HG03280 (cell line): ENCODE measurements at regions not wholly inside any gene's neighbourhood (a gene's known extent, or its start where the extent isn't known, plus 50 kb on each side); places are given as distances from the start of the nearest gene placed in this dataset.

Source experiments
- ATAC-seq: cut with Tn5 transposase; IDR thresholded peaks from one replicate; pipeline ENCODE4 v1.9.1; 2021; ENCODE audit warnings: mild to moderate bottlenecking, moderate library complexity; ENCODE audit not compliant: unreplicated experiment

DNA sequence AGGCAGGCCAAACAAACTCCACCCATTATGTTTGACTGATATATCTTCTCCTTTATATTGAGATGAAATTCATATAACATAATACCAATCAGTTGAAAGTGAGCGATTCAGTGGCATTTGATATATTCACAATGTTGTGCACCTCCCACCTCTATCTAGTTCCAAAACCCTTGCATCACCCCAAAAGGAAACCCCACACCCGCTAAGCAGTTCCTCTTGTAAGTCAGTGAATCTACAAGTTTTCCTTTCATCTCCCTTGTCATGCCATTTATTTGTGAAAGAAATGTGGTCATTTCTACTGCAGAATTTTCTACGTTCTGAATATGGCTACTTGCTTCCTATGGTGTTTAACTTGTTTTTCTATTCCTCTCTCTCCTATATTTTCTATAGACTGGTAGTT is 99.4 kb upstream of the PTPN3 start:
- no peak for ATAC-seq

DNA sequence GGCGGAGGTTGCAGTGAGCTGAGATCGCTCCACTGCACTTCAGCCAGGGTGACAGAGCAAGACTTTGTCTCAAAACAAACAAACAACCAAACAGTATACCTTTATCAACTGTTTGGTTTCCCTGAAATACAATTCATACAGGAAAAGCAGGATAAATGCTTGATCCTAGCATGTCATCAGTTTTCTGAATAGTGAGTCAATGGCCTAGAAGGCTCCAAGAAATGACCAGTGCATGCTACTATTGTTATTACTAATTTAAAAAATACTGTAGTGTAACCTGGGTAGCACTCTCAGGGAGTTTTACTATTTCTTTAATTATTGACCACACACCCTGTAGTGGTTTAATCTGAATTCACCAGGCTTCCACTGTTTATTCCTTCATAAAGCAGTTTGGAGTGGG is 101.0 kb upstream of the PTPN3 start:
- no peak for ATAC-seq

DNA sequence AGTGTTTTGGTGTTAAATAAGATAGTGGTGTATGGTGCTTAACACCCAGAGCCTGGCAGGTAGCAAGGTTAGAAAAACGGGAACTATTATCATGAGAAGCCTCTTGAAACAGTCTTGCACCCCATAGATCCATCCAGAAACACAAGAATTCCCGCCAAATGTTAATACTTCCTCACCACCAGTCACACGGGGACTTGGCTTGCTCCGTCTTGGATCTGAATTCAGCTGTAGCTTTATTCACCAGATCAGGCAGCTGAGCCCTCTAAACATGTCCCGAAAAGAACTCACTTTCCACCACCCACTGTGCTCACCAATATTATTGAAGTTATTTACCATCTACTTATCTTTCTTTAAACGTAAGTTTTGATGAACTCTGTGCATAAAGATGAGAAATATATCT is 101.6 kb upstream of the PTPN3 start:
- no peak for ATAC-seq

GRCh38 chr9:109600142-109600541 is 102.0 kb upstream of the PTPN3 start:
- ATAC-seq: no peak

DNA sequence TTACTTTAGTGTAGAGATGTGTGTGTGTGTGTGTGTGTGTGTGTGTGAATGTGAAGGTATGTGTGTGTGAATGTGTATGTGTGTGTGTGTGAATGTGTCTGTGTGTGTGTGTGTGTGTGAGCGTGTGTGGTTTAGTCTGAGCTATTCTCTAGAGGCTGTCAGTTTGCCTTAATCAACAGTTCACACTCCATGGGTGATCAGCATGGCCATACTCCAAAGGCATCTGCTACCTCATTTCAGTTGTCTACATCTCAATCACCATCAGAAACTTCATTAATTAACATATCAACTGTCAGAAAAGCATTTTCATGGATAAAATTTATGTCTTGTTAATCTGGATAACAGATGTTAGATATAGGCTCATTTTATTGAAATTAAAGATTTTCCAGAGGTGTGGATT is 103.1 kb upstream of the PTPN3 start:
- no peak for ATAC-seq

GRCh38 chr9:109602987-109603386 is 104.9 kb upstream of the PTPN3 start:
- no peak for ATAC-seq

GRCh38 chr9:109604131-109604530 is 106.0 kb upstream of the PTPN3 start:
- no peak for ATAC-seq

DNA sequence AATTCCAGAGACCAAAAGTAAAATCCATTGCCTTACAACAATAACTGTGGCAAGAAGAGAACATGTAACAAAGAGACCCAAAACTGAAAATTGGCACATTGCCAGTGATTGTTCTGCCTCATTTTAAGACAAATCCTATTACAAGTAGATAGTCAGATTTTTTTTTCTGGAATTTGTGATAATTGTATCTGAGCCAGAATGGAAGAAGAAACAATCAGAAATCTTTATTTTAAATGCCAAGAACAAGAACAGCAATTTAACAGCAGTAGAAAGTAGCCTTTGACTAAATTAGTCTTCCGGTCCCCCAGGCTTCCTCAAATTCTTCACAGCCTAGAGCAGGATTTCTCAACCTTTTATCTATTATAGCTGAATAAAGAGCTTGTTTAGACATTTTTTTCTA is 106.7 kb upstream of the PTPN3 start:
- ATAC-seq: no peak

- ATAC-seq: no peak
Measured at GRCh38 chr9:109609060-109609459, 111.0 kb upstream of the PTPN3 start.

DNA sequence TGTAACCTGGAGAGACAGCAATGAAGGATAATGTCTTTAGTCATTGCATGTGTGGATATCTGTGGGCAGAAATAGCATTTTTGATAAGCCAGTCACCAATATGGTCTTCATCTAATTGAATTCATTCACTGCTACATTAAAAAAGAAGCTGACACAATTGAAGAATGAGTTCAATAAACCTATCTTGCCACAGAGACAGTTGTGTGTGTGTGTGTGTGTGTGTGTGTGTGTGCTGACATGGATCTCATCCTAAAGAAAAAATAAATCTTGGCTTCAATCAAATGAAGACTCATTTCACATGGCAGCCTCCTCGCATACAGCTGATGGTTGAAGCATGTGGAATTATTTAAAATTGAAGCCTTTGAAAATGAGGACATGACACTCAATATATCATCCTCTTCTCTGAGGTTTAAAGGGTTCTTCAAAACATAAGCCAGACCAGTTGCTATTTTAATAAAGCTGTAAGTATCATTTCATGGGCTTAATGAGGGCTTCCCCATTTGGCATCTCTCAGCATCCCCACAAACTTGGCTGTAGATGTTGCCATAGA is 118.5 kb upstream of the PTPN3 start:
- ATAC-seq: no peak

DNA sequence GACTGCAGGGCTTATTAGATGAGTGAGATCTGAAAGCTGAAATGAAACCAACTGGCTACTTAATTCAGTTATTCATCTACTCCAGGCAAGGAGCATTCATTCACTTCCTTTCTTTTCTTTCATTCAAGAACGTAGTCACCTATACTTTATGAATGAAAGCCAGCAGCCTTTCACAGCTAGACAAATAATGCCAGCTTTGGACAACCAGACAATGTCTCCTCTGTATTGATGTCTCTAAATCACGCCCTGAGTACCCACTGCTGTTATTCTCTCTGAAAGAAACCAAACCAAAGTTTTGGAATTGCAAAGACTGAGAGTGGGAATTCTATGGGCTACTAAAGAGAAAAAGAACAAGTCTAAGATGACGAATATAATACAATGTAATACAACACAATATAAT is 121.2 kb upstream of the PTPN3 start:
- ATAC-seq: no peak

DNA sequence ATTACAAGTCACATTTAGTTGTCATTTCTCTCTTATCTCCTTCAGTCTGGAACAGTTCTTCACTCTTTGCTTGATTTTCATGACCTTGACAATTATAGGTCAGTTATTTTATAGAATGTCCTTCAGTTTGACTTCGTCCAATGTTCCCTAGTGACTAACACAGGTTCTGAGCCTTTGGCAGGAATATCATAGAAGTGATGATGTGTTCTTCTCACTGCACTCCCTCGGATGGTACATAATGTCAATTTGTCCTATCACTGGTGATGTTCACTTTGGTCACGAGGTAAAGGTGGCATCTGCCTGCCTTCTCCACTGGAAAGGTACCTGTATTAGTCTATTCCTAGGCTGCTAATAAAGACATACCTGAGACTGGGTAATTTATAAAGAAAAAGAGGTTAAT is 126.0 kb upstream of the PTPN3 start:
- ATAC-seq: no peak

DNA sequence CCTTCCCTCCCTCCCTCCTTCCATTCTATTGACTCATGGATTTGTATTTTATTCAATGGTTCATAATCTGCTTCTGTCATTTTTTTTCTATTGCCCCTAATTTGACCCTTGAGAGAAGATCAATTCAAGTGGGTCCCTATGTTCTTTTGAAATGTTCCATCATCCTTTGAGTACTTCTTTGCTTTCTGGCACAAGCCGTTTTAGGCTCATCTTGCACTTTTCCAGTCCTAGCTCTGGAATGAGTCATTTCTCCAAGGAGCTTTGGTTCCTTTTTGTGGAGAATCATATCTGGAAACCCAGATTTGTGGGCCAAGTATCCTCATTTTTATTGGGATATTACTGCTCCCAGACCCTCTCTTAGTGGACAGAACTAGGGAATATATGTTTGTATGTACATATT is 126.8 kb upstream of the PTPN3 start:
- no peak for ATAC-seq

DNA sequence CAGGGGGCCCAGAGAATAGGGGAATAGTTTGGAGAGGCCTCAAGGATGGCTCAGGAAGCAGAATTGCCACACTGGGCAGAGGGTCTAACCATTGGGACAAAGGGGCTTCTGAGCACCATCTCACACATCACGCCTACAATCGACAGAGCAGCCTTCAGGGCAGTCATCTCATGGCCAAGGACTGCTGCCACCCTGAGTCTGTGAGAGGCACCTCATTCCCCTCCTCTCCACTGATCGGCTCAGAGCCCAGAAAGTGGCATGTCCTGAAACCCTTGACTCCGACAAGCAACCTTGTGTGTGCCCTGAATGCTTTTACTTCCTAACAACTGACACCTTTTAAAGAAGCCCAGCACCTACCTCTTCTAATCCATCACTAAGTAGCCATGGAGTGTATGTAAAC is 128.9 kb upstream of the PTPN3 start:
- ATAC-seq: no peak

DNA sequence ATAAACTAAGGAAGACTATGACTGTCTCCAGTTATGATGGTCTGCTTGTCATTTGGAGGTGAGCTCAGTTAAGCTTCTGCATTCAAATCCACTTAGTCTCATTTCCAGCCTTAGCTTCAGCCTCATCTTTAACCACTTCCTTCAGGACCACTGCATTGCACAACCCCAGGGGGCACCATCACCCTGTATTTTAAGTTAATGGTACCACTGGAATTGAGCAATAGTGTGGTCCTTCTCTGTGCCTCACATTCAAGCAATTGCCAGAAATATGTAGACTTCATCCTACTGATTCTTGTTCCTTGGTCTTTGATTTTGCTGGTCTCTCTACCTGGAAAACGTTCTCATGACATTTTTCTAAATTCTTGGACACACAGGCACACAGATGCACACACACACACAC is 131.5 kb upstream of the PTPN3 start:
- no peak for ATAC-seq

GRCh38 chr9:109632817-109633216 is 134.7 kb upstream of the PTPN3 start:
- no peak for ATAC-seq

DNA sequence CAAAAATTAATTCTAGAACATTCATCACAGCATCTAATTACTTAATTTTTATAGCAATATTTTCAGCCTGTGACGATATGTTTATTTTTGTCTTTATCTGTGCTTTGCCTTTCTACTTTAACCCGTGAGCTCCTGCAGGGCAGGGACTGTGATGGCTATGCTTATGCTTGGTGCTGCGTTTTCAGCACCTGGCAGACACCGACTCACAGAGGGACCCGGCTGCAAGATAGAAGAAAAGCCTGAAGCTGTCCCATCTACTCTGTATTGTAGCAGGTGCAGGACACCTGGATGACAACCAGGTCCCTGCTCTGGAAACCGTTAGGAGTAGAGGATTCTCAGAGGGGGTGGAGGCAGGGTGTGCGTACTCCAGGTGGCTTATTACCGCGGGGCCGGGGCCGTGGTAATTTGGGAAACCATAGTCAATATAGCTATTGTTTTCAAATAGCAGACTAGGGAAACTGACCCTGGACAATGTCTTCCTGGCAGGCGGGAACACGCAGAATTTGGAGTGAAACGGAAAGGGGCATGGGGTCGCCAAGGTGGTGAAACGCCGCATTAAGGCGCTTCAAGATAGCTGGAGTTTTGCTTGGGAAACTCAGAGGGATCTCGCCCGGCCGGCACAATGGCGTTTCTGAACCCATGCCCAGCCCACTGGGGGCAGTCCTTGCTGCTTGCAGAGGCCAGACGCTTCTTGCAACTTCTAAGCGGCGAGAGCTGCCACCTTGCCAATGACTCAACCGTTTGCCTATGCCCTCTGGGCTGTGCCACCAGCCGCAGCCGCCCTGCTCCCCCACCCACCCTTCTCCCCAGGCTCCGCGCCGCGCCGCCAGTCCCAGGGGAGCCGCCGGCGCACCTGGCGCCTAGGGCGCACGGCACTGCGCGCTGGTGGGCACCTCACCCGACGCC is 140.1 kb upstream of the PALM2AKAP2 start:
- ATAC-seq: no peak

DNA sequence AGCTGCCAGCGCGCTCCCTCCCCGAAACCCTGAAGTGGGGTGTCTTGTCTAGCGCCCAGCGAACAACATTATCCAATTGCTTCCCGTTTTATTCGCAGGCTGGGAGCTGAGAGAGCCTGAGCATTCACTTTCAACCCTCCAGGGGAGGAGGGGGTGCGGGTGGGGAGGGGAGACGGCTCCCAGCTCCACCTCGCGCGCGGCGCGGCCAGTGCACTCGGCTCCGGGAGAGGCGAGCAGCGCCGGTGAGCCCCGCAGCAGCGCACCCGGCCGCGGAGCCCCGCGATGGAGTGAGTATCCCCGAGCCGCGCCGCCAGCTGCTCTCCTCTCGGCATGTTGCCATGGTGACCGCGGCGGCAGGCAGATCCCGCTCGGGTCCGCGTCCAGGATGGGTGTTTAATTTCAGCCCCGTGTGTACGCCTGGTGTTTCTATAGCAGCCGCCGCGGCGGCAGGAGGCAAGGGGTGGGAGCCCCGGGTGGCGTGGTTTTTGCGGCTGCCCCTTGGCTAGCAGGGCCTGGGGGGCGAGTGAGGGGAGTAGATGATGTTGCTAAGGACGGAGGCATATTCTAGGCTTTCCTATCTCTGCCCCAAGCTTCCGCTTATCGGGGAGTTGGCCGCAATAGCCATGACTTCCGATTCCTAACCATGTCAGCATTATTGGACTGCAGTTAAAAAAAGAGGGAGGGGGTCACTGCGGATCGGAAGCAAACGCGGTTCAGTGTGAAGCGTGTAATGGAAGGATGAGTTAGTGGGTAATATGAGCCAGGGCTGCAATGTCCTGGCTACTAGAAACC is 139.2 kb upstream of the PALM2AKAP2 start:
- ATAC-seq: no peak

GRCh38 chr9:109641372-109641659 is 138.7 kb upstream of the PALM2AKAP2 start:
- ATAC-seq: no peak

DNA sequence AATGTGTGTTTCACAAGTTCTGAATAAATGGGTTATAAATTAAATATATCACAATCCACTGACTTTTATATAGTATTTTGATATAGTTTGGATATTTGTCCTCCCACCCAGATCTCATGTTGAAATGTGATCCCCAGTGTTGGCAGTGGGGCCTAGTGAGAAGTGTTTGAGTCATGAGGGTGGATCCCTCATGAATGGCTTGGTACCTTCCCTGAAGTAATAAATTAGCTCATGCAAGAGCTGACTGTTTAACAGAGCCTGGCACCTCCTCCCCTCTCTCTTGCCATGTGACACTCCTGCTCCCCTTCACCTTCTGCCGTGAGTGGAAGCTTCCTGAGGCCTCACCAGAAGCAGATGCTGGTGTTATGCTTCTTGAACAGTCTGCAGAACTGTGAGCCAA is 127.9 kb upstream of the PALM2AKAP2 start:
- no peak for ATAC-seq

DNA sequence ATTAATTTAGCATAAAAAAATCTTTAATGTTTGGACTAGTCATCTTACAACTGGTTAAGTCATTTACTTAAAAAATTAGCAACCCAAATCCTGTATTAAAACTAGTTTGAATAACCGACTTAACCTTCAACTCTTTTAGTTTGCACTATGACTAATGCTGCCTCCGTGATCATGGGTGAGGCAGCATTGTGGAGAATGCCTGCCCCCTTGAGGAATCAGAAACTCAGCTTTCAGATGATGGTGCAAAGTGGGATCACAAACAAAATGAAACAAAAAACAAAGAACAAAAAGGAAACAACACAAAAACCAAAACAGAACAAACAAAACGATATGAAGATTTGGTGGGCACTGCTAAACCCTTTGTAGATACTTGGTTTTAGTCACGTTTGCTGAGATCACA is 127.0 kb upstream of the PALM2AKAP2 start:
- peak; percentile 75 for ATAC-seq

GRCh38 chr9:109653470-109653869 is 126.5 kb upstream of the PALM2AKAP2 start:
- no peak for ATAC-seq
